ENCODE measurements at regions not wholly inside any gene's neighbourhood (a gene's known extent, or its start where the extent isn't known, plus 50 kb on each side); places are given as distances from the start of the nearest gene placed in this dataset.

DNA sequence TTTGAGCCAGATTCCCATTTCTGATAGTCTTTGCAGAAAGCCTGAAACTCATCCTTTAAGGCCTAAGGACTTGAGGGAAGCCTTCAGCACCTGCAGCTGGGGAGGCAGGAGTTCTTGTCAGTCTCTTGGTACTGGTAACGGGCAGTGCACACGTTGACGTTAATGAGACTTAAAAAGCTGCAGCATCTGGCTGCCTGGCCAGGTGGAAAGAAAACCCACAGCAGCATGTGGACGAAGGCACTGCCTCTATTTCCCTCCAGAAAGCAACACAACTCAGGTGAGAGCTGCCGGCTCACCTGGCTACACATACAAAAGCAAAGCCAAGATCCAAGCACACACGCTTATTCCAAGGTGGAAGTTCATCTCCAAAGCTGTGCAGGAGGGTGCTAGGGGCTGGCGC is 178.8 kb downstream of the ANAPC1 start:
- TF ChIP-seq MAFK (IDR thresholded peaks at IDR 0.05; ENCODE audit: low read depth, low read length) (no peak), POLR2A (IDR thresholded peaks at IDR 0.05; ENCODE audit: low read depth, low read length) (no peak), CTCF (conservative IDR thresholded peaks at IDR 0.05; ENCODE audit: low read depth, low read length) (no peak), FOS (IDR thresholded peaks at IDR 0.05; ENCODE audit: low read depth, low read length) (no peak), CEBPB (IDR thresholded peaks at IDR 0.05; ENCODE audit: low read depth, low read length) (no peak), MXI1 (IDR thresholded peaks at IDR 0.05; ENCODE audit: borderline replicate concordance, low read depth, low read length) (no peak), BHLHE40 (IDR thresholded peaks at IDR 0.05; ENCODE audit: low read depth, low read length) (no peak), RAD21 (IDR thresholded peaks at IDR 0.05; ENCODE audit: low read length) (no peak), MAZ (IDR thresholded peaks at IDR 0.05; ENCODE audit: borderline replicate concordance, low read depth, low read length) (no peak), NFE2L2 (IDR thresholded peaks at IDR 0.05; ENCODE audit: low read depth, low read length) (no peak), RFX5 (IDR thresholded peaks at IDR 0.05; ENCODE audit: low read depth, low read length) (no peak), ELK1 (IDR thresholded peaks at IDR 0.05; ENCODE audit: borderline replicate concordance, low read depth, low read length) (no peak)
- TF ChIP-seq, protein P1, sequence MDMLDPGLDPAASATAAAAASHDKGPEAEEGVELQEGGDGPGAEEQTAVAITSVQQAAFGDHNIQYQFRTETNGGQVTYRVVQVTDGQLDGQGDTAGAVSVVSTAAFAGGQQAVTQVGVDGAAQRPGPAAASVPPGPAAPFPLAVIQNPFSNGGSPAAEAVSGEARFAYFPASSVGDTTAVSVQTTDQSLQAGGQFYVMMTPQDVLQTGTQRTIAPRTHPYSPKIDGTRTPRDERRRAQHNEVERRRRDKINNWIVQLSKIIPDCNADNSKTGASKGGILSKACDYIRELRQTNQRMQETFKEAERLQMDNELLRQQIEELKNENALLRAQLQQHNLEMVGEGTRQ (IDR thresholded peaks at IDR 0.05; ENCODE audit: low read depth, low read length), result no peak
